Islet of Langerhans (tissue), 1 donor: ENCODE measurements at regions not wholly inside any gene's neighbourhood (a gene's known extent, or its start where the extent isn't known, plus 50 kb on each side); places are given as distances from the start of the nearest gene placed in this dataset.
"Not testable (repeated sequence)": the region's sequence is repeated elsewhere in the genome, so short reads cannot be mapped to it uniquely, and the experiment has no call there.

ENCODE experiments used
- FAIRE-seq: peaks from one replicate; lab custom pipeline; 2011; peaks lifted over from hg19 to GRCh38; lab: Jason Lieb, UNC

DNA sequence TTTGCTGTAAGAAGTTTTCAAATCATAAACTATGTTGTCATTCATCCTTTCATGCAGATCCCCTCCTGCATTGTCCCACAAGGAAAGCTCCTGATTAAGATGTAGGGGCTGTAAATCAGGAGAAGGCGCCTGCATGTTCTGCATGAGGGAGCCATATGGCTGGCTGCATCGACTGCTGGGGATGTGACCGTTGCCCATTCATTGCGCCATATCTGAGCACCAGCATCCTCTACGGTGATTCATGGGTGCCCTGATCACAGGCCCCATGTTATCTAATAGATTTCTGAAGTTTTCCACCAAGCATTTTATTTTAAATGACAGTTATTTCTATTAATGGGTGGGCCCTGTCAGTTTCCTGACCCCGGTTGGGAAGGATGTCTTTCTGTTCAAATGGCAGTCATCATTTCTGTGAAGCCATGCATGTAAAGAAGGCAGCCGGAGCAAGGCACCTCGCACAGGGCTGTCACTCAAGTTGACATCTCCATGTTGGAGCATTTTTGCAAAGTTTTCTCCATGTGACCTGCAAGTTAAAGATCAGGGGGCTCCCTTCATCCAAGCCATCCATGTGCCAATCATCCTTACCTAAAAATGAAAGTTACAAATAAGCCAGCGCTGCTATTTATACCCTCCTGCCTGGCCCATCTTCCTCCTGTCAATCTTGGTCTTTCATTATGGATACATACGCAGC, 128.8 kb downstream of the TEX36 start:
- FAIRE-seq = no peak

GRCh38 chr10:125553091-125553490, 129.9 kb downstream of the TEX36 start:
- FAIRE-seq = no peak

DNA sequence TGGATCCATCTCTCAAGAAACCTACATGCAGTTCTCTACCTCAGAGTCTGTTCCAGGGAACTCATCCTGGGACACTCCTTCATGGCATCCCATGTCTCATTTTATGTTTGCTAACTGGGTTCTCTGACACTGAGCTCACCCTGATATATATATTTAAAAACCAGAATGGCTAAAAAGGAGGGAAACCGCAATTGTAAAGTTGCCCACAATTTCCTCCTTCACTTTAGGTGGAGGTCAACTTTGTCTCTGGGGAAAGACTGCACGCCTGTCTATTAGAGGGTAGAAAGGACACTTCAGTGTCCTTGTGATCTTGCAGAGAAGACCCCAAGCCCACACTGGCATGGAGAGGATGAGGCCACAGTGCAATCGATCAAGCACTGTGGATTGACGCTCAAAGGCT, 131.7 kb downstream of the TEX36 start:
- FAIRE-seq = no peak

- no peak for FAIRE-seq
These were observed 132.6 kb downstream of the TEX36 start for GRCh38 chr10:125550362-125550761.

DNA sequence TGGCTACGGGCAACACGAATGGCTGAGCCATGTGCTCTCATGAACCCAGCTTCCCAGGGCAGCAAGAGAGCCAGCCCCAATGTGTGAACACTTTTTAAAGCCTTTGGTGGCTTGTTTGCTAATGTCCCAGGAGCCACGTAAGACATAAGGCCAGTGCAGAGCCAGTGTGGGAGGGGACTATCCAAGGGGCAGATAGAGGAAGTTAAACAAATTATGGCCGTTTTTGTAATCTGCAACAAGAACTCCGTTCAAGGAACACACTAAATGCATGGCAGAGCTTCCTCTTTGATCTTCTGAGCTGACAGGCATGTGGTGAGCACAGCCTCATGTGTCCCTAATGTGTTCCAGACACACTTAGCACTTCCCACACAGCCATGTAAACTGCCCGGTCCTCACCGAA, 133.3 kb downstream of the TEX36 start:
- FAIRE-seq = no peak

- FAIRE-seq = no peak
These were observed 134.1 kb downstream of the TEX36 start for GRCh38 chr10:125548878-125549277.

DNA sequence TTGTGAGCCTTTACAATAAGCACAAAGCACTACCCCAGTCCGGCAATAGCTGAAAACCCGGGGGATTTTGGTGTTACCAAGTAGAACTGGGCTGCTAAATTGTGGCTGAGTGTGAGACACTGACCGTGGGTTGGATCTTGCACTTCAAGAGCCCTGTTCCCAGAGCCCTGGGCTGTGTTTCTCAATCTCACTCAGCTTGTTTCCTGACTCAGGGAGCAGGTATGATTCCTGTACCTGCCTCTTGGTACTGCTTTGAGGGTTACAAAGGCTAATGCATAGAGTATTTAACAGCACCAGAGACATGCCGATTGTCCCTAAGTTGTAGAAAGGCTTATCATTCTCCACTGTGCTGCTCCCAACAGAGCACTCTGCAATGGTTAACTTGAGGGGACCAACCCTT, 134.6 kb downstream of the TEX36 start:
- no peak for FAIRE-seq

DNA sequence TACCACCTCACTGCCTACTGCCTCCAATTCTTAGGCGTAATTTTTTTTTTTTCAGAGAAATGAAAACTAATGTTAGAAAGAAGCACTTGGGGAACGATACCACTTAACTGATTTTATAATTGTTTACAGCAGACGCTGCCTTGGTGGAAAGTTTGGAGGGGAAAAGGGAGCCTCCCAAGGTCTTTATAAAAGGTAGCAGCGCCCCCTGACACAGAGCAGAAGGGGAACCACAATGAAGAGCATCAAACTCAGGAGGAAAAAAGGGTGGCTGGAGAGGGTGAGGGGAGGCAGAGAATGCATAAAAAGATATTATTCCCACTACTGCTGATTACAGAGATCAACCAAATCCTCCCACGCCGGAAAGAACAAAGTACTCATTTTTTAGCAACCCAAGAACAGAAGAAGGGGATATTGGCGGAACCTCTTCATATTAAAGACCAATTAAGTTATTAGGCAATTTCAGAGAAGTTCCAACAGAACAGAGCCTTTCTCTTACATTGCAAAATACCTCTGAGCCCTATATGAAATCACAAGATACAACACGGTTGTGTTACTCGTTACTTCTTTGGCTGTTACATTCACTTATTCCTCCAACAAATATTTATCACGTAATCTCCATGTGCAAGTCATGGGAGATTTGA, 135.8 kb downstream of the TEX36 start:
- FAIRE-seq = no peak

DNA sequence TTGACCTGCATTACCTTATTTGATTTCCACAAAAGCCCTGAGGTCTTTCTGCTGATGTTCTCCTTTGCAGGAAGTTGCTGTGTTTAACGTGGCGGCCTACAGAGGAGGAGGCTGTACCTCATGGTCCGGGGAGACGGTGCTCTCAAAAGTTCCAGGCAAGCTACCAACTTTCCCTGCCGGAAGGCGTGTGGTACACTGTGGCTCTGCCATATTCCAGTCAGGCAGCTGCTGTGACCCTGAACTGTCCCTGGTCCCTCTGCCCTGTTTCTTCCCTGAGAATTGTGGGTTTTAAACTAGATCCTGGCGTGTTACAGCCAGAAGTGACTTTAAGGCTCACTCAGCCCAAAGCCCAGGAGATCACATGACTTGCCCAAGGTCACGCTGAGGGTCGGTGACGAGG, 139.2 kb downstream of the TEX36 start:
- FAIRE-seq = no peak

DNA sequence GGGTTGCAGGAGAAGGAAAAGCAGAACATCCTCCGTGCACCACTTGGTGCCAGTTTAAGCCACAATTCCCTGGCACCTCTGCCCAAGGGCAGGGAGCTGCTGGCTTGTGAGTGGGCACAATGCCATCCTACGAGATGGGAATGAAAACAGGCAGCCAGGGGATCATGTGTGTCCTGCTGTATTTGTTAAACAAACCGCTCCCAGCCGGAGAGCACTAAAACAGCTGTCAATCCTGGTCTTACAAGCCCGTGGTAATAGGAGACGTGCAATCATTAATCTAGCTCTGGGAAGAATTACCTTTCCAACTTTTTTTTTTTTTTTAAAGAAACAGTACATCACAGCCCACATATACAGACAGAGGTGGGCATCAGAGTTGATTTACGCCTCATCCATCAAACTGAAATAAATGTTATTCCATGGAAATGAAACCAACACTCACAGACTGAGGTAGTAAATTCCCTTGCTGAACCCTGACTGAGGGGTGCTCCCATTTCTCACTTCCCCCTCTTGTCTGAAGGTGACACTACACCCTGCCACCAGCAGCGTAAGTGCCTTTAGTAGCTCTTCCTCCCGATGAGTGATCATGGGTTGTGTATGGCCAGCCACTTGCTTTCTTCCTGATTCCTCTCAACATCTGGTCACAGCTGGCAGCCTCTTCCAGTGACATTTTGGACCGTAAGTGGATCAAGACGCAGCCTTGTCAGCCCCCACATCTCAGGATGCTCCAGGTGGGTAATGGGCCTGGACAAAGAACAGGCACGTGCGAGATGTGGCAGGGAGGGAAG, 143.8 kb downstream of the TEX36 start:
- FAIRE-seq = no peak

DNA sequence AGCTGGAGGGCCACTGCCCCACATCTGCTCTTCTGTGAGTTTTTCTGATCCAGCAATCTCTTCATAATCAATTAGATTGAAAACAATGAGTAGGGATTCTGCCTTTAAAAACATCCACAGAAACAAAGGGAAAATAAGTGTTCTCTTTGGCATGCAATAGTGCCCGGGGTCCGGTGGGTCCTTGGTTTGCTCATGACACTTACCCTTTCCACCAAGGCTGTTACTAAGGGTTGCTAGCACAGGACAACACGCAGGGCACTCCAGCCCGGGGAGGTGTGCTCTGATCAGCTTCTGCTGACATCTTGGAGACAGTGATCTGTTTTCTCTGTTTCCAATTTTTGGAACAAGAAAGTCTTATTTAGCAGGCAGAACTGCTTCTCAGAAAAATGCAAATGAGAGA, 146.7 kb downstream of the TEX36 start:
- FAIRE-seq = no peak

- FAIRE-seq = no peak
These were observed 147.4 kb downstream of the TEX36 start for GRCh38 chr10:125535559-125535958.

DNA sequence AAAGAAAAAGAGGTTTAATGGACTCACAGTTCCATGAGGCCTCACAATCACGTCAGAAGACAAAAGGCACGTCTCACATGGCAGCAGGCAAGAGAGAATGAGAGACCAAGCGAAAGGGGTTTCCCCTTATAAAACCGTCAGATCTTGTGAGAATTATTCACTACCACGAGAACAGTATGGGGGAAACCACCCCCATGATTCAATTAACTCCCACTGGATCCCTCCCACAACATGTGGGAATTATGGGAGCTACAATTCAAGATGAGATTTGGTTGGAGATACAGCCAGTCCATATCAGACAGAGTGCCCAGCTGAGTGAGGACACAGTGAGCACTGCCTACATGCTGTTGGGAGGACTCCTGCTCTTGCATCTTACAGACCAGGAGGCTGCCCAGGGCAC, 148.4 kb downstream of the TEX36 start:
- FAIRE-seq = no peak

DNA sequence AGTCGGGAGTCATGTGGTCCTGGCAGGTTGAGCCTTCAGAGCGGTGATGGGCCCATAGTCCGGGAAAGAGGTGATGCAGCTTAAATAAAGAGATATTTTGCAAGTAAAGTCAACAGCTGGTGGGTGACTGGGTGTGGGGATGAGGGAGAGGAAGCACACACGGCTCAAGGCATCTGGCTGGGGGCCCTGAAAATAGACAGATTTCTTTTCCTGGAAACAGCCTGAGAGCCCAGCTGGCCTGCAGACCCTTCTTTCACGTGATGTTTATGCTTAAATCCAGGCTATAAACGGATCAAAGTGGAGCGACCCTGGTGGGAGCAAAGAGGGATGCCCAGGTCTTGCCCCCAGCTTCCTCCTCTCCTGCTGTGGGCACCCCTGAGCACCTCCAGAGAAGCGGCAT, 149.1 kb downstream of the TEX36 start:
- FAIRE-seq = no peak

- FAIRE-seq = peak; percentile 86
These were observed 151.5 kb downstream of the TEX36 start for GRCh38 chr10:125531465-125531864.

- no peak for FAIRE-seq
These were observed 159.6 kb downstream of the TEX36 start for GRCh38 chr10:125523347-125523746.

DNA sequence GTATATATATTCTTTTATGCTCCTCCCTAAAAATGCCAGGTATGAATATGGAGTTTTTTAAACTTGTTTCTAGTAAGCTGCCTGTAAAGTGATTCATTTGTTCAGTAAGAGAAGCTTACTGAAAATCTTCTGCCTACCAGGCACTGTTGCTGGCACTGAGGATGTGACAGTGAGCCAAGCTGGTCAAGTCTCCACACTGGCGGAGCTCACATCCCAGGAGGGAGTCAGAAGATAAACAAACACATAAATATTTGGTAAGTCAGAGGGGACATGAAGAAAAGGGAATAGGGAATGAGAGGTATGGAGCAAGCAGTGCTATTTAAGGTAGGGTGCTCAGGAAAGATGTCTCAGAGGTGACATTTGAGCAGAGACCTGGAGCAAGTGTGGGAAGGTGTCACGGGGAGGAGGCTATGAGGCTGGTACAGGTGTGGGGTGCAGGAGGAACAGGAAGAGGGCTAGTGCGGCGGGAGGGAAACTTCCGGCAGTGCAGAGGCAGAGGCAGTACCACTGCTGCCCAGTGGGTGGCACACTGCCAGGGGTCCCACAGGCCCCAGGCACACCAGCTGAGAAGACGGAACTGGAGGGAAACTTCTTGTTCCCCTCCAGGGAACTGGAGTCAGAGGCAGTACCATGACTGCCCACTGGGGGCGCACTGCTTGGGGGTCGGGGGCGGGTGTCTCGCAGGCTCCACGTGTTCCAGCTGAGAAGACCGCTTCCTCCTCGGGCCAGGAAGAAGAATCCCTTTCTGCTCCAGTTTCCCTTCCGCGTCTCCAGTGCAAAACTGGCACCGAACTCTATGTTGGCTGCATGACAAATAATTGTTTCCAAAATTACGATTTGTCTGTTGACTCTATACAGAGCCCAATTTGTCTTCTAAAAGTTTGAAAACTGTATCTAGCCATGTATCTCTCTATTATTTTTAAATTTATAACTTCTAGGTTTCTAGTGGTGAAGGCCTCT, 161.0 kb downstream of the TEX36 start:
- FAIRE-seq = no peak

GRCh38 chr10:125520968-125521367, 162.0 kb downstream of the TEX36 start:
- no peak for FAIRE-seq

GRCh38 chr10:125518397-125518796, 164.6 kb downstream of the TEX36 start:
- not testable (repeated sequence) for FAIRE-seq

DNA sequence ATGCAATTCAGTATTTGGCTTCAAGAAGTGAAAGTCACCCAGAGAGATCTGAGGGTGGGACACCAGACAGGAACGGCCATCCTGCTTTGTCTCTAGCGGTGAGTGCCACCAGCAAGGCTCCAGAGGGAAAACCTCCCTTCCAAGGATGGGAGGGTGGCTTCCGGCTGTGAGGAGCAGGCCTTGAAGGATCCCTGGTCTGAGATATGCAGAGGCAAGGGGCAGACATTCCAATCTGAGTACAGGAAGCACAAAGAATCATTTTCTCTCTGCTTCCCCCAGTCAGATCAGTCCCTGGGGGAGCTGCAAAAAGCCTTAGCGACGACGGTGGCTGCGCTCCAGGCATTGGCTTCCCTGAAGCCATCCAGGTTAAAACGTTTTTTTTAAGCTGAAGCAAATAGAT, 167.4 kb downstream of the TEX36 start:
- no peak for FAIRE-seq

DNA sequence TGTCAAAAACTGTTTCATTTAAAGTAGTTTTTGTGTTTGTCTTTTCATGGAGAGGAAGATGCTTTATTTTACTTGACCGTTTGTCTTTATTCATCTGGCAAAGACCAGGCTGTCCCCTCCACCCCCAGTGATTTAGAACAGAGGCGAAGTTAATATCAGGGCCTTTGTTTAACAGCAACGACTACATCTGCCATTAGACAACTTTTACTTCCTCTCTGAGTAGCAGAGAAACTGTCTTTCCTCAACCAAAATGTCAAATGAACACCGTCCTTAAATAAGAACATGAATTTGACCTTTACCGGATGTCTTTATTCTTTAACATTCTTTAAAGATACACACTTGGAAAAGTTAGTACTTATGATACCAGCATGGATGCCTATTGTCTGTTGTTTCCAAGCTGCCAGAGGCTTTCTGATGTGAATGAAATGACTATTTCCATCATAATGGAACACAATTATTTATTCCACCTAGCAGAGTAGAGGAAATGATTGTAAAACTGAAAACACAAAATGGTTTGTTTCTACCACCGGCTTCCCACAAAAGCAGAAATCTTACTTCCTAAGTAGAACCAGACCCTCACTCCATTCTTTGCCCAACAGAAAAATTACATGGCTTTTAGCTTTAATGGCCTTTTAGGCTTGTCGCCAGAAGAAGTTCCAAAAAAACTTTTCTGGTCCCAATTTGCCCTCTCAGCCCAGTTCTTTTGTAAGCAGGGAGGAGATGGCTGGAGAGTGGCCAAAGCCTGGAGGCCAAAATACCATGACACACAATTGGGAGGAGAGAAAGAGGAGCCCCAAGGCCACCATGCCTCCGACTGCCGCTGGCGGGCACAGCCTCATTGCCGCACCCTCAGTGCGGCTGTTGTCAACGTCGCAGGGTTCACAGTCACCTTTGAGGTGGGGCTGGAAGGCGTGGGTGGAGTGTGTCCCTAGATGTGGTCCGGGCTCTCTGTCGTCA, 168.5 kb downstream of the TEX36 start:
- no peak for FAIRE-seq
